H1 (cell line): ENCODE measurements at regions not wholly inside any gene's neighbourhood (a gene's known extent, or its start where the extent isn't known, plus 50 kb on each side); places are given as distances from the start of the nearest gene placed in this dataset.

Experiments used
- CTCF ChIA-PET: fragments of 300-600 bp; sonication (Branson Sonifier 250); formaldehyde crosslinking; loops from one replicate; lab custom pipeline; 2021; ENCODE audit not compliant: partially characterized antibody; lab: Charles Lee
- POLR2A ChIA-PET: fragments of 300-600 bp; sonication (Branson Sonifier 250); formaldehyde crosslinking; loops from one replicate; lab custom pipeline; 2021; ENCODE audit warnings: inconsistent platforms; ENCODE audit not compliant: partially characterized antibody; lab: Charles Lee
- DNase-seq, 2 experiments: peaks; one replicate each; pipeline versions ENCODE4 v3.0.0 to v3.0.0-alpha.2; 2010 to 2022; ENCODE audit warnings: low spot score in 2 of 2, low read depth in 1 of 2, mixed read lengths in 1 of 2
- FAIRE-seq: peaks from 2 replicates; lab custom pipeline; 2011; peaks lifted over from hg19 to GRCh38; lab: Jason Lieb, UNC
- H2AFZ ChIP-seq: 2 replicates; pipeline ENCODE4 v1.8.1; 2012; ENCODE audit warnings: low read length, inconsistent platforms
- H2AK5ac ChIP-seq: 2 replicates; pipeline ENCODE4 v1.6.1; 2013; ENCODE audit warnings: low read depth, low read length
- H2BK120ac ChIP-seq: replicated peaks from 2 replicates; pipeline ENCODE3; 2013; ENCODE audit warnings: low read depth, low read length, inconsistent platforms
- H2BK12ac ChIP-seq: 2 replicates; pipeline ENCODE4 v1.6.1; 2013; ENCODE audit warnings: low read depth, low read length
- H2BK15ac ChIP-seq: 2 replicates; pipeline ENCODE4 v1.6.1; 2013; ENCODE audit warnings: low read length
- H2BK20ac ChIP-seq: 2 replicates; pipeline ENCODE4 v1.6.1; 2013; ENCODE audit warnings: low read length
- H2BK5ac ChIP-seq: 2 replicates; pipeline ENCODE4 v1.6.1; 2013; ENCODE audit warnings: low read depth, low read length
- H3K14ac ChIP-seq: 2 replicates; pipeline ENCODE4 v1.6.1; 2013; ENCODE audit warnings: inconsistent platforms; ENCODE audit not compliant: insufficient read length
- H3K18ac ChIP-seq: 2 replicates; pipeline ENCODE4 v1.6.1; 2013; ENCODE audit warnings: low read length; ENCODE audit errors: extremely low read depth
- H3K23ac ChIP-seq: 2 replicates; pipeline ENCODE4 v1.6.1; 2013; ENCODE audit warnings: inconsistent platforms; ENCODE audit not compliant: insufficient read length
- H3K23me2 ChIP-seq: 2 replicates; pipeline ENCODE4 v1.6.1; 2013; ENCODE audit warnings: low read depth, low read length
- H3K27ac ChIP-seq: 2 replicates; pipeline ENCODE4 v1.6.1; 2011; ENCODE audit warnings: low read depth, low read length, inconsistent platforms
- H3K27me3 ChIP-seq, 4 experiments: replicated peaks in 1 of 4; 1 replicate in 1 of 4; 2 replicates in 3 of 4; pipeline versions ENCODE4 v1.6.1 to v1.8.1; 2011 to 2013; ENCODE audit warnings: low read length in 3 of 4, mild to moderate bottlenecking in 3 of 4, inconsistent platforms in 2 of 4, mixed read lengths in 2 of 4, moderate library complexity in 1 of 4; ENCODE audit not compliant: control insufficient read depth in 3 of 4, insufficient read depth in 3 of 4; ENCODE audit errors: extremely low read depth in 1 of 4
- H3K36me3 ChIP-seq, 4 experiments: 2 replicates each; pipeline versions ENCODE4 v1.6.1 to v1.8.1; 2011 to 2013; ENCODE audit warnings: mild to moderate bottlenecking in 4 of 4, low read length in 3 of 4, moderate library complexity in 2 of 4, control low read depth in 1 of 4, inconsistent platforms in 1 of 4; ENCODE audit not compliant: insufficient read depth in 4 of 4, control insufficient read depth in 2 of 4
- H3K4ac ChIP-seq: replicated peaks from 2 replicates; pipeline ENCODE3; 2013; ENCODE audit warnings: low read length, low read depth, mixed read lengths, inconsistent platforms; ENCODE audit not compliant: insufficient read length
- H3K4me1 ChIP-seq, 4 experiments: replicated peaks in 1 of 4; 1 replicate in 1 of 4; 2 replicates in 3 of 4; pipeline versions ENCODE4 v1.6.1 to v1.8.1; 2011 to 2013; ENCODE audit warnings: low read length in 3 of 4, inconsistent platforms in 2 of 4, mixed read lengths in 1 of 4; ENCODE audit not compliant: insufficient read depth in 4 of 4, control insufficient read depth in 3 of 4
- H3K4me2 ChIP-seq, 2 experiments: 2 replicates each; pipeline versions ENCODE4 v1.6.1 to v1.8.1; 2011 to 2013; ENCODE audit warnings: low read depth in 2 of 2, low read length in 2 of 2, control low read depth in 1 of 2, inconsistent platforms in 1 of 2, mild to moderate bottlenecking in 1 of 2; ENCODE audit not compliant: insufficient read depth in 1 of 2
- H3K4me3 ChIP-seq, 4 experiments: fragments of 200-600, 300-600 bp in 1 of 4; sonication (generic), shearing (Covaris generic), sonication (Bioruptor Twin) in 1 of 4; 2 replicates each; pipeline versions ENCODE4 v1.5.1 to v1.8.1; 2011 to 2016; ENCODE audit warnings: low read length in 4 of 4, low read depth in 3 of 4, control low read depth in 2 of 4, inconsistent platforms in 2 of 4, mild to moderate bottlenecking in 2 of 4, mixed read lengths in 1 of 4, moderate library complexity in 1 of 4; ENCODE audit not compliant: insufficient read depth in 2 of 4; ENCODE audit errors: extremely low read depth in 1 of 4
- H3K56ac ChIP-seq: replicated peaks from 2 replicates; pipeline ENCODE3; 2013; ENCODE audit warnings: low read depth, mild to moderate bottlenecking, mixed read lengths, low read length, inconsistent platforms; ENCODE audit not compliant: insufficient read length
- H3K79me1 ChIP-seq: 2 replicates; pipeline ENCODE4 v1.6.1; 2013; ENCODE audit warnings: low read depth, low read length, control low read depth
- H3K79me2 ChIP-seq, 2 experiments: 2 replicates each; pipeline versions ENCODE4 v1.6.1 to v1.8.1; 2012 to 2013; ENCODE audit warnings: low read length in 2 of 2, mild to moderate bottlenecking in 2 of 2, inconsistent platforms in 1 of 2; ENCODE audit not compliant: insufficient read depth in 2 of 2, control insufficient read depth in 1 of 2
- H3K9ac ChIP-seq, 4 experiments: replicated peaks in 1 of 4; 1 replicate in 1 of 4; 2 replicates in 3 of 4; pipeline versions ENCODE4 v1.6.1 to v1.8.1; 2011 to 2013; ENCODE audit warnings: low read depth in 3 of 4, low read length in 3 of 4, control low read depth in 2 of 4, mild to moderate bottlenecking in 2 of 4, moderate library complexity in 2 of 4, inconsistent platforms in 1 of 4; ENCODE audit errors: extremely low read depth in 1 of 4
- H3K9me3 ChIP-seq, 2 experiments: 2 replicates each; pipeline versions ENCODE4 v1.6.1 to v1.8.1; 2012 to 2013; ENCODE audit warnings: mild to moderate bottlenecking in 2 of 2, moderate library complexity in 2 of 2, control low read depth in 1 of 2, inconsistent platforms in 1 of 2, low read depth in 1 of 2, low read length in 1 of 2, mixed read lengths in 1 of 2; ENCODE audit not compliant: insufficient read depth in 2 of 2
- H4K20me1 ChIP-seq, 2 experiments: replicated peaks in 1 of 2; 2 replicates each; pipeline versions ENCODE3 to v1.8.1; 2011 to 2013; ENCODE audit warnings: inconsistent platforms in 2 of 2, low read length in 2 of 2, mild to moderate bottlenecking in 1 of 2; ENCODE audit not compliant: insufficient read depth in 2 of 2, control insufficient read depth in 1 of 2
- H4K5ac ChIP-seq: 2 replicates; pipeline ENCODE4 v1.6.1; 2013; ENCODE audit warnings: low read length, low read depth, mixed read lengths, inconsistent platforms; ENCODE audit not compliant: insufficient read length
- H4K8ac ChIP-seq: 2 replicates; pipeline ENCODE4 v1.8.0; 2013; ENCODE audit warnings: mild to moderate bottlenecking, moderate library complexity, low read length, inconsistent platforms; ENCODE audit not compliant: insufficient read depth; ENCODE audit errors: extremely low read depth
- H4K91ac ChIP-seq: replicated peaks from 2 replicates; pipeline ENCODE3; 2013; ENCODE audit warnings: low read length, mixed read lengths, inconsistent platforms; ENCODE audit not compliant: insufficient read length
- RXRA ChIP-seq: IDR thresholded peaks from 2 replicates; pipeline ENCODE4 v1.6.1; 2011; ENCODE audit warnings: low read depth, mild to moderate bottlenecking, low read length, moderate library complexity; ENCODE audit not compliant: insufficient read depth
- TEAD4 ChIP-seq: IDR thresholded peaks from 2 replicates; pipeline ENCODE4 v1.6.1; 2012; ENCODE audit warnings: low read depth, low read length, inconsistent platforms, mixed read lengths
- WGBS, 2 experiments: shearing (Covaris generic) in 1 of 2; methylation state at CpG; one replicate each; pipeline versions ENCODE4 v1.1.6 to v1.1.7; 2013 to 2015; ENCODE audit warnings: low lambda C conversion rate in 2 of 2, mixed read lengths in 2 of 2, inconsistent platforms in 1 of 2, low coverage in 1 of 2, missing lambda C conversion rate in 1 of 2; ENCODE audit not compliant: insufficient replicate concordance in 2 of 2, insufficient coverage in 1 of 2, insufficient read length in 1 of 2; ENCODE audit errors: extremely low coverage in 1 of 2, missing lambda C conversion rate in 1 of 2; 5-methylcytosine and 5-hydroxymethylcytosine counted together

- H3K56ac ChIP-seq = no peak overlapping the region
- no peak overlapping the region for H3K4me2 ChIP-seq
- no peak overlapping the region for H4K91ac ChIP-seq
- H3K4me3 ChIP-seq = no peak overlapping the region
- no peak overlapping the region for H3K23ac ChIP-seq
- H3K79me2 ChIP-seq = no peaks in the 10 kb centered on the region
- H4K8ac ChIP-seq = no peak overlapping the region
- no peak overlapping the region for H2AK5ac ChIP-seq
- no peak overlapping the region for H2BK5ac ChIP-seq
- no peak overlapping the region for H3K27ac ChIP-seq
- ChIA-PET POLR2A (no interaction called here), CTCF (interaction anchor here (0.5 kb wide), 1 partner anchor 770 kb away, joined by 3 read pairs; no protein-coding TSS in a partner anchor)
- H3K18ac ChIP-seq = no peak overlapping the region
- H3K9ac ChIP-seq = no peak overlapping the region
- DNase-seq (no peak), FAIRE-seq (no peak)
- H2BK120ac ChIP-seq = no peak overlapping the region
- H3K27me3 ChIP-seq = no peaks in the 10 kb centered on the region
- no peak overlapping the region for H3K4ac ChIP-seq
- no peak overlapping the region for H2BK12ac ChIP-seq
- TF ChIP-seq TEAD4 = no peak
- no peak for TF ChIP-seq RXRA
- no peaks in the 10 kb centered on the region for H4K20me1 ChIP-seq
- H3K14ac ChIP-seq = no peak overlapping the region
- H2BK20ac ChIP-seq = no peak overlapping the region
- H3K23me2 ChIP-seq = no peaks in the 10 kb centered on the region
- no peaks in the 10 kb centered on the region for H3K4me1 ChIP-seq
- H2AFZ ChIP-seq = 0 out of 2 replicates have a peak overlapping the region, but pooled peaks have one; percentile 67
- H3K79me1 ChIP-seq = no peaks in the 10 kb centered on the region
- no peaks in the 10 kb centered on the region; a peak in 1 of 8 replicates for H3K36me3 ChIP-seq
- H3K9me3 ChIP-seq = peaks cover 8 to 9% of the 10 kb centered on the region in 2 experiments; a peak in 3 of 4 replicates
- whole genome bisulfite sequencing, 2 experiments = 92% methylated on average over 4 of the region's 4 CpGs; no CpG with 5 or more reads in 1 of the 2 experiments
- H4K5ac ChIP-seq = no peak overlapping the region
- no peak overlapping the region for H2BK15ac ChIP-seq
Observed at GRCh38 chr12:87096082-87096585, 839.9 kb upstream of the MGAT4C start.
